ENCODE measurements at regions not wholly inside any gene's neighbourhood (a gene's known extent, or its start where the extent isn't known, plus 50 kb on each side); places are given as distances from the start of the nearest gene placed in this dataset.

DNA sequence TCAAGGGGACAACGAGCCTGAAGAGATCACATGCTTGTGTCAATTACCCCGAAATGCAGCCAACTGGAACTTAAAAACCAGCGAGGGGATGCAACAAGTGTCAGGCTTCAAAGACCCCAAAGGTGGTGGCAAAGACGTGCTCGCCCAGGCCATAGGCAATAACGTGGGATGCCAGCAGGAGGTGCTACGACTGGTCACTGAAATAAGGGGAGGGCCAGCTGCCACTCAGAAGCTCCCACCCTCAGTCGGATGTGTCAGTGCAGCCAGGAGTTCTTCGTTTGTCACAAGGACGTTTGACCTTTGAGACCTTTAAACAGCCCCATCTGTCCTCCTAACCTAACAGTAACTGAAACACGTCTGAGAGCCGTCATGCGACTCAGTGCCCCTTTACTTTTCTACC is 556.8 kb upstream of the PCDH10 start:
- H3K4me3 ChIP-seq (ENCODE audit: low read depth, low read length) = no peak overlapping the region
- TF ChIP-seq, protein P1, sequence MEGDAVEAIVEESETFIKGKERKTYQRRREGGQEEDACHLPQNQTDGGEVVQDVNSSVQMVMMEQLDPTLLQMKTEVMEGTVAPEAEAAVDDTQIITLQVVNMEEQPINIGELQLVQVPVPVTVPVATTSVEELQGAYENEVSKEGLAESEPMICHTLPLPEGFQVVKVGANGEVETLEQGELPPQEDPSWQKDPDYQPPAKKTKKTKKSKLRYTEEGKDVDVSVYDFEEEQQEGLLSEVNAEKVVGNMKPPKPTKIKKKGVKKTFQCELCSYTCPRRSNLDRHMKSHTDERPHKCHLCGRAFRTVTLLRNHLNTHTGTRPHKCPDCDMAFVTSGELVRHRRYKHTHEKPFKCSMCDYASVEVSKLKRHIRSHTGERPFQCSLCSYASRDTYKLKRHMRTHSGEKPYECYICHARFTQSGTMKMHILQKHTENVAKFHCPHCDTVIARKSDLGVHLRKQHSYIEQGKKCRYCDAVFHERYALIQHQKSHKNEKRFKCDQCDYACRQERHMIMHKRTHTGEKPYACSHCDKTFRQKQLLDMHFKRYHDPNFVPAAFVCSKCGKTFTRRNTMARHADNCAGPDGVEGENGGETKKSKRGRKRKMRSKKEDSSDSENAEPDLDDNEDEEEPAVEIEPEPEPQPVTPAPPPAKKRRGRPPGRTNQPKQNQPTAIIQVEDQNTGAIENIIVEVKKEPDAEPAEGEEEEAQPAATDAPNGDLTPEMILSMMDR (IDR thresholded peaks at IDR 0.05; ENCODE audit: low read depth, low read length) = no peak
- TF ChIP-seq MYC (IDR thresholded peaks at IDR 0.05; ENCODE audit: low read depth, low read length) = no peak
- no peak for TF ChIP-seq POLR2A (IDR thresholded peaks at IDR 0.05; ENCODE audit: extremely low read depth, insufficient read length)
- TF ChIP-seq, protein P2, sequence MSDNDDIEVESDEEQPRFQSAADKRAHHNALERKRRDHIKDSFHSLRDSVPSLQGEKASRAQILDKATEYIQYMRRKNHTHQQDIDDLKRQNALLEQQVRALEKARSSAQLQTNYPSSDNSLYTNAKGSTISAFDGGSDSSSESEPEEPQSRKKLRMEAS (IDR thresholded peaks at IDR 0.05; ENCODE audit: low read depth, low read length) = no peak
- no peak for DNase-seq (ENCODE audit: low read depth)

DNA sequence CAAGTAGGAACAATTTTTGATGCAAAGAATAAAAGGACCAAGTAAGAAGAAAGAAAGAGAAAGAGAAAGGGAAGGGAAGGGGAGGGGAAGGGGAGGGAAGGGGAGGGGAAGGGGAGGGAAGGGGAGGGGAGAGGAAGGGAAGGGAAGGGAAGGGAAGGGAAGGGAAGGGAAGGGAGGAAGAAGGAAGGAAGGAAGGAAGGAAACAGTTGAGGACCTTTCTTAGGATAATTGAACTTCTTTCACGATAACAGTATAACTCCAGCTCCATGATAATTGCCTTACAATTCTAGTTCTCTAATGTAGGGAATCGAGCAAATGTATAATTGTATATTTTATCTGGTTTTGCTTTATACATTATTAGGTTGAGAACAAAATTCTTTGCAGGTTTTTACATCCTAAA is 556.2 kb upstream of the PCDH10 start:
- DNase-seq (ENCODE audit: low read depth) = no peak
- no peak overlapping the region for H3K4me3 ChIP-seq (ENCODE audit: low read depth, low read length)
- TF ChIP-seq, protein P1 (IDR thresholded peaks at IDR 0.05; ENCODE audit: low read depth, low read length) = no peak
- TF ChIP-seq, protein P2 (IDR thresholded peaks at IDR 0.05; ENCODE audit: low read depth, low read length) = no peak
- TF ChIP-seq MYC (IDR thresholded peaks at IDR 0.05; ENCODE audit: low read depth, low read length) (no peak), POLR2A (IDR thresholded peaks at IDR 0.05; ENCODE audit: extremely low read depth, insufficient read length) (no peak)

DNA sequence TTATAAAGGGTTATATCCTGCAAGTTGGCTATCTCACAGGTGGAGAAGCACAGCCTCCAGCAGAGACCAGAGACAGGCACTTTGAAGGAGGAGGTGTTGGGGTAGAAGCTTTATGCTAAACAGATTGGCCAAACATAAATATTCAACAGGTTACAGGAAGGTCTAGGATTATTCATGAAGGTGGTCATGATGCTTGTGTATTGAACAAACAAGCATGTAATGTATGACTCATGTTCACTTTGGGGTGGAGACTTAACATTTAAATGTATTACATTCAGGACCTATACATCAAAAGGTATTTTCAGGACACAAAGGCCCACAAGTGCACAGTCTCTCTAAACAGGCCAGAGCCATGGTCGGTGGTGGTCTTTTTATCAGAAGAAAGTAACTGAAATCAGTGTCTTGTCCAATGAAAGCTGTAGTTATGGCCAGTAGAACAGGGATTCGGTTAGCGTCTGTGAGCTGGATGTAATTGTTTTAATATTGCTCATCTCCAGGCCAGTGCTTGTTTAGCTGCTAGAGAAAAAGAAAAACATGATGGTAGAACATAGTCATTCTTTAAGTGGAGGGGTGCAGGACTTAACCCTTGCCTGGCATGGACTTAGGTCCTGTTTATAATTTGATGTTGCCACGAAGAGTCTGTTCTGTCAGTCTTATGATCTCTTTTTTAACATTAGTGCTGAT is 555.2 kb upstream of the PCDH10 start:
- no peak for DNase-seq (ENCODE audit: low read depth)
- H3K4me3 ChIP-seq (ENCODE audit: low read depth, low read length) = no peak overlapping the region
- TF ChIP-seq POLR2A (IDR thresholded peaks at IDR 0.05; ENCODE audit: extremely low read depth, insufficient read length) (no peak), MYC (IDR thresholded peaks at IDR 0.05; ENCODE audit: low read depth, low read length) (no peak)
- TF ChIP-seq, protein P1 (IDR thresholded peaks at IDR 0.05; ENCODE audit: low read depth, low read length) = no peak
- TF ChIP-seq, protein P2 (IDR thresholded peaks at IDR 0.05; ENCODE audit: low read depth, low read length) = no peak

DNA sequence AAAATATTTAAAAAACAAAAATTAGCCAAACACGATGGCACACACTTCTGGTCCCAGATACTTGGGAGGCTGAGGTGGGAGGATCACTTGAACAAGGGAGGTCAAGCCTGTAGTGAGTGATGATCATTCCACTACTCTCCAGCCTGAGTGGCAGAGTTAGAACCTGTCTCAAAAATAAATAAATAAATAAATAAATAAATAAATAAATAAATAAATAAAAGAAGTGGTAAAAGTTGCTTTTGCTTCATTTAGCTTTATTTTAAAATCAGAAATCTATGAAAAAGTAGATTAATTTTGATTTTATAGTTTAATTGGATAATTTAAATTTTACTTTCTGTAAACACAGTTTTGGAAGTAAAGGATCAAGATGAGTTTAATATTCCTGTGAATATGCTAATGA is 552.9 kb upstream of the PCDH10 start:
- DNase-seq (ENCODE audit: low read depth) = no peak
- no peak overlapping the region for H3K4me3 ChIP-seq (ENCODE audit: low read depth, low read length)
- TF ChIP-seq, protein P1 (IDR thresholded peaks at IDR 0.05; ENCODE audit: low read depth, low read length) = no peak
- TF ChIP-seq, protein P2 (IDR thresholded peaks at IDR 0.05; ENCODE audit: low read depth, low read length) = no peak
- no peak for TF ChIP-seq MYC (IDR thresholded peaks at IDR 0.05; ENCODE audit: low read depth, low read length)
- no peak for TF ChIP-seq POLR2A (IDR thresholded peaks at IDR 0.05; ENCODE audit: extremely low read depth, insufficient read length)

DNA sequence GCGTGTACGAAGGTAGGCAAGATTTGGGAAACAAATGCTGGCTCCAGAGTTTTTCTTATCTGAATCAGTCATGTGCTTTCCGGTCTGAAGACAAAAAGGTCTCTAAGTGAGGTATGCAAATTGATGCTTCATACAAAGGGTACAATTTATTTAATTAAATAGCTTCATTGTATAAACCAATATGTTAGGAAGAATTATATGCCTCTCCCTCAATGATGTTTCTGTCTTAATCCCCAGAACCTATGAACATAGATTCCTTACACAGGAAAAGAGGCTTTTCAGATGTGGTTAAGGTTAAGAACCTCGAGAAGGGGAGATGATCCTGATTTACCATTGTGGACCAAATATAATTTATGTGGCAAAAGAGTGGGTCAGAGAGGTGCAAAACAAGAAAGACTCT is 543.5 kb upstream of the PCDH10 start:
- TF ChIP-seq, protein P1 (IDR thresholded peaks at IDR 0.05; ENCODE audit: low read depth, low read length) = no peak
- TF ChIP-seq, protein P2 (IDR thresholded peaks at IDR 0.05; ENCODE audit: low read depth, low read length) = no peak
- no peak for TF ChIP-seq POLR2A (IDR thresholded peaks at IDR 0.05; ENCODE audit: extremely low read depth, insufficient read length)
- no peak for TF ChIP-seq MYC (IDR thresholded peaks at IDR 0.05; ENCODE audit: low read depth, low read length)
- H3K4me3 ChIP-seq (ENCODE audit: low read depth, low read length) = no peak overlapping the region
- DNase-seq (ENCODE audit: low read depth) = no peak
